Hippocampal formation (tissue), 2 donors: ENCODE measurements at regions not wholly inside any gene's neighbourhood (a gene's known extent, or its start where the extent isn't known, plus 50 kb on each side); places are given as distances from the start of the nearest gene placed in this dataset.
"Not testable (repeated sequence)": the region's sequence is repeated elsewhere in the genome, so short reads cannot be mapped to it uniquely, and the experiment has no call there.

Source experiments
- DNase-seq, 2 donors: peaks; one replicate each; lab custom pipeline; 2025; lab: John Stamatoyannopoulos, UW

GRCh38 chr10:90028312-90028711 lies 326.9 kb downstream of the KIF20B start:
- no peak for DNase-seq

DNA sequence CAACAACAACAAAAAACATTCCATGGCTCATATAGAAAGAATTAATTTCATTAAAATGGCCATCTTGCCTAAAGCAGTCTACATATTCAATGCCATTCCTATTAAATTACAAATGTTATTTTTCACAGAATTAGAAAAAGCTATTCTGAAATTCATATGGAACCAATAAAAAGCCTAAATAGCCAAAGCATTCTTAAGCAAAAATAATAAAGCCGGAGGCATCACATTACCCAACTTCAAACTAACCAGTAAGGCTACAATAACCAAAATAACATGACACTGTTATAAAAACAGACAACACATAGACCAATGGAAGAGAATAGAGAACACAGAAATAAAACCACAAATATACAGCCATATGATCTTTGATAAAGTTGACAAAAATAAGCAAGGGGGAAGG lies 330.4 kb downstream of the KIF20B start:
- DNase-seq, result no peak

DNA sequence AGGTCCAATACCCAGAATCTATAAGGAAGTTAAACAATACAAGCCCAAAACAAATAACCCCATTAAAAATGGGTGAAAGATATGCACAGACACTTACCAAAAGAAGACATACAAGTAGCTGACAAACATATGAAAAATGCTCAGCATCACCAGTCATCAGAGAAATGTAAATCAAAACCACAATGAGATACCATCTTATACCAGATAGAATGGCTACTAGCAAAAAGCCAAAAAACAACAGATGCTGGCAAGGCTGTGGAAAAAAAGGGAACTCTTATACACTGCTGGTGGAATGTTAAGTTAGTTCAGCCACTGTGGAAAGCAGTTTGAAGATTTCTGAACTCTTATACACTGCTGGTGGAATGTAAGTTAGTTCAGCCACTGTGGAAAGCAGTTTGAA lies 331.1 kb downstream of the KIF20B start:
- DNase-seq, result no peak

DNA sequence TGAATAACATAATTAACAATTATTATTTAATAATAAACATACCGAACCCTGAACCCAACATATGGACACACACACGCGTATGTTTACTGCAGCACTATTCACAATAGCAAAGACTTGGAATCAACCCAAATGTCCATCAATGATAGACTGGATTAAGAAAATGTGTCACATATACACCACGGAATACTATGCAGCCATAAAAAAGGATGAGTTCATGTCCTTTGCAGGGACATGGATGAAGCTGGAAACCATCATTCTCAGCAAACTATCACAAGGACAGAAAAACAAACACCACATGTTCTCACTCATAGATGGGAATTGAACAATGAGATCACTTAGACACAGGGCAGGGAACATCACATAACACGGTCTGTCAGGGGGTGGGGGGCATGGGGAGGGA lies 333.5 kb downstream of the KIF20B start:
- not testable (repeated sequence) for DNase-seq

DNA sequence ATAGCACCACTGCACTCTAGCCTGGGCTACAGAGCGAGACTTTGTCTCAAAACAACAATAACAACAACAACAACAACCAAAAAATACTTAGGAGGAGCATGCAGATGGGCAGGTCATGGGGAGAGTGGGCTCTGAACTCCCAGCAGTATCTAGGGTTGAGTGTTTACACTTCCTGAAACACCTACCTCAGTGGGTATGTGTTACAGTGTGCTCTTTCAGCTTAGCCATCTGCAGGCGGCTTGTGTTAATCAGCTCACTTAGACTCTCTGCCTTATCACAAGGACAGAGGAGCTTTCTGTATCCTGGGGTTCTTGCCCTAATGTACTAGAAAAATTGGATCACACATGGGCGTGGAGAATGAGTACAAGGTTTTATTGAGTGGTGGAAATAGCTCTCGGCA lies 340.2 kb downstream of the KIF20B start:
- DNase-seq, result no peak

DNA sequence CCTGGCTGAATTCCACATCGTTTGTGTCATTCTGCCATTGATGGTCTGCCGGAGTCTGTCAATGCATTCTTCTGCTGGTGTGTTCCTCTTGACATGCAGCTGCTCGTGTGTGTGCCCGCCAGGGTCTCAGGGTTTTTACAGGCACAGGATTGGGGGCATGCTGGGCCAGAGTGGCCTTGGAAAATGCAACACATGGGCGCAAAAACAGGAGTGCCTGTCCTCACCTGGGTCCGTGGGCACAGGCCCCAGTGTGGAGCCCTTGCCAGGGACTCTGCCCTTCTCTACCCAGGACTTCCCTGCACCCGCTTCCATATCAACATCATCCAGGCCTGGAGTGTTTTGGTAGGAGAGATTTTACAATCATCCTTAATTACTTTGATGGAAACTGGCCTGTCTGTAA lies 340.7 kb downstream of the KIF20B start:
- no peak for DNase-seq

- no peak for DNase-seq
Measured at GRCh38 chr10:90047243-90047729, 345.9 kb downstream of the KIF20B start.

GRCh38 chr10:90051053-90051452 lies 349.7 kb downstream of the KIF20B start:
- no peak for DNase-seq

DNA sequence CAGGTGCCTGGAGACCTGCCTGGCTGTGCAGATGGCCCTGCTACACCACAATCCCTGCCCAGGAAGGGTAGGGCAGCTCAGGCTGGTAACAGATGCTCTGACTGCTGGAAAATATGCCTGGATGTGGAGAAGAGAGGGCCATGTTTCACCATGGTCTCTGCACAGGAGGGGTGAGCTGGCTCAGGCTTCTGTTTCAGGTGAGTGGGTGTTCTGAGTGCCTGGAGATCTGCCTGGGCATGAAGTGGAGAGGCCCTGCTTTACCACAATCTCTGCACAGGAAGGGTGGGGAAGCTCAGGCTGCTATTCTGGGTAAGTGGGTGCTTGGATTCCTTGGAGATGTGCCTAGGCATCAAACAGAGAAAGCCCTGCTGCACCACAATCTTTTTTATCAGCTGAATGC lies 350.1 kb downstream of the KIF20B start:
- no peak for DNase-seq

DNA sequence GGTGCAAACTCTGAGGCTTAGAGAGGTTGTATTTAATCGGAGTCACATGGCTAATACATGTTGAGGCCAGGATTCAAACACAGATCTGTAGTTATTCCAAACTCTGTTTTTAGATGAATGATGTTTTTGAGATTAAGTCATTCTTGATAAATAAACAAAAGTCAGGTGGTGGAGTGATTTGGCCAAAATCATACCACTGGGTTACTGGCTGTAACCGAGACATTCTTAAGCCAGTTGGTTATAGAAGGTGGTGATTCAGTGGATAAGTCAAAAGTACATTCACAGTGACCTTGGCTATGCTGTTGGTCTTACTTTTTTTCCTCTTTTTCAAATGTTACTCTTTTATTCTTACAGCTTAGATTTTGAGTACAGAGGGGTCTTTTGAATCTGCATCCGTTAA lies 361.4 kb downstream of the KIF20B start:
- no peak for DNase-seq

GRCh38 chr10:90064295-90064694 lies 362.9 kb downstream of the KIF20B start:
- no peak for DNase-seq

DNA sequence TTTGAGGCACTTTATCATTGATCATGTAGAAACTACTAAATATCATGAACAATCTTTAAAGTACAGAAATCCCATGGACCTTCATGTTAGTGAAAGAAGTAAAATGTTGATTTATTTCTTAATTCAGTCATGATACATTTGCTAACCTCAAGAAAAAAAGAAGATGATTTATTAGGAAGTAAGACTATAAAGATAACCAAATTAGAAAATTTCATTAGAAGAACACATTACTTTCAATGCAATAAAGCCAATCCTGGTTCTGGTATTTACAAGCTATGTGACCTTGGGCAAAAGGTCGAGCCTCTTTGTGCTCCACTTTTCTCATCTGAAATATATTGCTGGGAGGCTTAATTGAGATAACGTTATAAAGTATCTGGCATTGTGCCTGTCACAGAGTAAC lies 365.0 kb downstream of the KIF20B start:
- no peak for DNase-seq

DNA sequence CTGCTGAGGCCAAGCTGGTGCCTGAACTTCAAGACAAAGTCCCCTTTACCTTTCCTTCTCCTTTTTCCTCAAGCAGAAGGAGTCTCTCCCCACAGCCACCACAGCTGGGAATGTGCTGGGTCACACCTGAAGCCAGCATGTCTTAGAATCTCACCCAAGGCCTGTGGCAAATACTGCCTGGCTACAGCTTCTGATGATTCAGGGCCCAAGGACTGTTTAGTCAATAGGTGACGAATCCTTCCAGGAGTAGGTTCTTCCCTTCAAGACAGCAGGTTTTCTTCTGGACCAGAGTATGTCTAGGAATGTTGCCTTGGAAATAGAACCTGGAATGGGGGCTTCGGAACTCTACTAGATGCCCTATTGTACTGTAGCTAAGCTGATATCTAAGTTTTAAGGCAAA lies 374.6 kb downstream of the KIF20B start:
- no peak for DNase-seq

GRCh38 chr10:90079819-90080218 lies 378.4 kb downstream of the KIF20B start:
- no peak for DNase-seq

- DNase-seq, result not testable (repeated sequence)
Measured at GRCh38 chr10:90086606-90087190, 385.3 kb downstream of the KIF20B start.

DNA sequence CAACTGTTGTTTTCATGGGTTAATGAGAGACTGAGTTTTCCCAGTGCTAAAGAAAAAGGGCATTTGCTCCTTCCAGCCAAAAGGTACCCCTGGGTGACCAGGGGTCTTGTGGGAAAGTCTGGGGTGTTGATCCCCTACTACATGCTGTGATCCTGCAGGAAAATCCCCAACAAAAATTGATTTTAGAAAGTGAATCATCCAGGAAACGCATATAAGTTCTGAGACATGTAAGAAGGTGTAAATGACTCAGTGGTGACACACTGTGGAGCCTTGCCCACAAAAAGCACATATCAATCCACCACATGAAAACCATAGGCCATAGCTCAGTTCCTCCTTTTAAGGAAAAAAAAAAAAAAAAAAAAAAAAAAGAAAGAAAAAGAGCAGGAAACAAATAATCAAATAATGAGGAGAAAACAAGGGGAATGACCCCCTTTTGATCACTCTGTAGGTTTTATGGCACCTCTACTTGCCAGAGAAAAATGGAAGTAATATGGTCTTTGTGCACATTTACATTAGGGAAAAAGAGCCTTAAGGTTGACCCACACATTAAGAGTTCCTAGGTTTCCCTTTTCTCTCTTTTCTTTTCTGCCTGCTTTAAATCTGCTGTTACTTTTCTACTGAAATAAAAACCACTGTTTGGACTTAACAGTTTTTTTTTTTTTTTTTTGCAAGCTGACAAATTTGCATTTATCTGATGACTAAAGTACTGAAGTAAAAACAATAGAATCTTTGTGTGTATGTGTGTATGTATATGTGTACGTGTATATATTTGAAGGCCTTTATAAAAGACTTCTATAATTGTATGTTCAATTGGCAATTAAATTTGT lies 386.0 kb downstream of the KIF20B start:
- DNase-seq, result no peak

GRCh38 chr10:90088024-90088317 lies 386.6 kb downstream of the KIF20B start:
- no peak for DNase-seq

GRCh38 chr10:90089719-90090118 lies 388.3 kb downstream of the KIF20B start:
- DNase-seq, result no peak

- DNase-seq, result no peak
Measured at GRCh38 chr10:90096196-90096595, 394.8 kb downstream of the KIF20B start.

GRCh38 chr10:90107581-90107980 lies 406.2 kb downstream of the KIF20B start:
- DNase-seq, result not testable (repeated sequence)

- DNase-seq, result no peak
Measured at GRCh38 chr10:90111671-90112070, 410.3 kb downstream of the KIF20B start.

DNA sequence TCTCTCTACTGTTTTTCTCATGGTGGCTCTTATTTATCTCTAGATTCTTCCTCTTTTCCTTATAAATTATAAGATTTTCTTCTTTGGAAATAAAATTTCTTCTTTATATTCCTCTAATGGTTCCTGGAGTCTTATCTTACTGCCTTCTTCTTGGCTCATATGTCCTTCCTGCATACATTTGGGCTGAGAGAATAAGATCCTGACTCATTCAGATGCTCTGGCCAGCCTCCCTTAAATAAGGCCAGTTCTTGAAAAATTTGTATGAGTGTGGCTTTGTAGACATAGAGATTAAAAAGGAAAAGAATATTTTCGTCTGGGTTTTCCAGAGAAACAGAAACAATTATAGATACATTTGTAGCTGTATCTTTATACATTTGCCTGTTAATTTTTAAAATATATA lies 411.3 kb downstream of the KIF20B start:
- DNase-seq, result no peak

- not testable (repeated sequence) for DNase-seq
Measured at GRCh38 chr10:90118567-90118966, 417.2 kb downstream of the KIF20B start.
